ENCODE measurements at regions not wholly inside any gene's neighbourhood (a gene's known extent, or its start where the extent isn't known, plus 50 kb on each side); places are given as distances from the start of the nearest gene placed in this dataset.

DNA sequence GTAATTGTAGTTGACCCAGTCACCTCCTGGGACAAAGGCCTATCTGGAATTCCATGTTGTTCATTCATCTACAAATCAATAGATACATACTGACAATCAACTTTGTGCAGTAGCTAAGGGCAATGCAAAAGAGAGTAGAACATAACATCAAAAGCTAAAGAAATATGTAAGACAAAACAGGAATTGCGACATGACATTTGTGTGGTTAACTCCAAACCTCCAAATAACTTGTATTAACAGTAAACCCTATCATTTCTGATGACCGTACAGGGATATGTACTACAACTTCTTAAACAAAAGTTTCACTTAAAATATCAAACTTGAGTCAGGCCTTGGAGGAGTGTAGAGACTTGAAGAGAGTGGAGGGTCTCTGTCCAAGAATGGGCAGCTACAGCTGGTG, 317.6 kb downstream of the SPATA17 start:
- TF ChIP-seq, protein P1, sequence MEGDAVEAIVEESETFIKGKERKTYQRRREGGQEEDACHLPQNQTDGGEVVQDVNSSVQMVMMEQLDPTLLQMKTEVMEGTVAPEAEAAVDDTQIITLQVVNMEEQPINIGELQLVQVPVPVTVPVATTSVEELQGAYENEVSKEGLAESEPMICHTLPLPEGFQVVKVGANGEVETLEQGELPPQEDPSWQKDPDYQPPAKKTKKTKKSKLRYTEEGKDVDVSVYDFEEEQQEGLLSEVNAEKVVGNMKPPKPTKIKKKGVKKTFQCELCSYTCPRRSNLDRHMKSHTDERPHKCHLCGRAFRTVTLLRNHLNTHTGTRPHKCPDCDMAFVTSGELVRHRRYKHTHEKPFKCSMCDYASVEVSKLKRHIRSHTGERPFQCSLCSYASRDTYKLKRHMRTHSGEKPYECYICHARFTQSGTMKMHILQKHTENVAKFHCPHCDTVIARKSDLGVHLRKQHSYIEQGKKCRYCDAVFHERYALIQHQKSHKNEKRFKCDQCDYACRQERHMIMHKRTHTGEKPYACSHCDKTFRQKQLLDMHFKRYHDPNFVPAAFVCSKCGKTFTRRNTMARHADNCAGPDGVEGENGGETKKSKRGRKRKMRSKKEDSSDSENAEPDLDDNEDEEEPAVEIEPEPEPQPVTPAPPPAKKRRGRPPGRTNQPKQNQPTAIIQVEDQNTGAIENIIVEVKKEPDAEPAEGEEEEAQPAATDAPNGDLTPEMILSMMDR (IDR thresholded peaks at IDR 0.05; ENCODE audit: low read depth, low read length, poor library complexity, severe bottlenecking), result no peak
- TF ChIP-seq EZH2phosphoT487 (IDR thresholded peaks at IDR 0.05; ENCODE audit: borderline replicate concordance, low read length), result no peak
